ENCODE measurements at regions not wholly inside any gene's neighbourhood (a gene's known extent, or its start where the extent isn't known, plus 50 kb on each side); places are given as distances from the start of the nearest gene placed in this dataset.

DNA sequence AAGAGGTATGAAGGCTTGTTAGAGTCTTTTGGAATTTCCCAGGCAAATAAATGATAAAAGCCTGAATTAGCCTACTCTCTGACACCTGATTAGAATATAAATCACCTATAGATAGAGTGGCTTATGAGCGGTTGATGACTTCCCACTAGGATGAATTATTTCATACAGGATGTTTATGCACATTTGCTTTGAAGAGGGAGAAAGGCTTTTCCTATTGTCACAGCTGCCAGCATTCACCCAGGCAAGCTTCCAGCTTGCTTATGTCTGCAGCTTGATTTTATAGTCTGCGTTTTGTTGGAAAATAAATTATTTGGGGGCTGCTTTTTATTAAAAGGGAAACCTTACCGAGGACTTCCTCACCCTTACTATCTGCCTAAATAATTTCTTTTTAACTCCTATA is 51.3 kb upstream of the EIF2S2 start:
- no peak for DNase-seq

DNA sequence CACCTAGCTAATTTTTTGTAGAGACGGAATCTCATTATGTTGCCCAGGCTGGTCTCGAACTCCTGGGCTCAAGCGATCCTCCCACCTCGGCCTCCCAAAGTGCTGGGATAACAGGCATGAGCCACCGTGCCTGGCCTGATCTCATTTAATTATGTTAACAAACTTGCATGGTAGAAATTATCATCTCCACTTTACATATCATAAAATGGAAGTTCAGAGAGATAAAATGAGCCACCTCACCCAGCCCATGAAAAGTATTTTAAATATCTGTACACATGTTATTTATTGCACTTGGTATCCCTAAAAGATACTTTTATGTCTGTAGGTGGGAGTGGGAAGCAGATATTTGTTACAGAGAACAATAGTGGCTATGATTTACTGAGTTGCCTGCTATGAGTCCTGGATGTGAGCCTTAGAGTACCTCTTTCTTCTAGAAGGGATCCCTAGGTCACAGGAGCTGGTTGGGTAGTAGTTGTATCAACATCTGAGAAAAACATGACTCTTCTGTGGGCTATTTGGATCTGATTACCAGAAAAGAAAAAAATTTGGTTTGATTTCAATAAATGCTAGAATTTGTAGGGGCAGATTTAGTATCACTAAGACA is 52.4 kb upstream of the EIF2S2 start:
- DNase-seq: no peak

DNA sequence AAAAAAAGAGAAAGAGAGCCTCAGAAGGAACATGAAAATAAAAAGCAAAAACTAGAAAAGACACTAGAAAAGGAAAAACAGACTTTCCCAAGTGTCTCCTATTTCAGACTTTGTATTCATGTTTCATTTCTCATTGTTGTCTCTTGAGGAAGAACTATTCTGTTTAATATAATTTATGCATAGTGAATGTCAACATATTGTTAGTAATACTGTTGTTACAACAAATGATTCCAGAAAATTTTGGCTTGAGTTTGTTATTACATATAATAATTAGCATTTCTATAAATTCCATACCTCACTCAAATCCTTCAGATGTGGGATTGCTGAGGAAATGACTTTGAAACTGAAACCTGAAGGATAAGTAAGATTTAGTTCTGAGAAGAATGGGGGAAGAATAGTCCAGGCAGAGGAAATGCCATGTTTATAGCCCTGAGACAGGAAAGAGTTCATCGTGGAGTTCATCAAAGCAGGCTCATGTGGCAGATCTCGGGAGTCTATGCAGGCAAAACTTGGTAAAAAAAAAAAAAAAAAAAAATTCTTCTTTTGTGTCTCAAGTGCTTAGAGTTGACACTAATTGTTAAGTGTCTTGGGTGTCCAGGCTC is 53.1 kb upstream of the EIF2S2 start:
- no peak for DNase-seq

DNA sequence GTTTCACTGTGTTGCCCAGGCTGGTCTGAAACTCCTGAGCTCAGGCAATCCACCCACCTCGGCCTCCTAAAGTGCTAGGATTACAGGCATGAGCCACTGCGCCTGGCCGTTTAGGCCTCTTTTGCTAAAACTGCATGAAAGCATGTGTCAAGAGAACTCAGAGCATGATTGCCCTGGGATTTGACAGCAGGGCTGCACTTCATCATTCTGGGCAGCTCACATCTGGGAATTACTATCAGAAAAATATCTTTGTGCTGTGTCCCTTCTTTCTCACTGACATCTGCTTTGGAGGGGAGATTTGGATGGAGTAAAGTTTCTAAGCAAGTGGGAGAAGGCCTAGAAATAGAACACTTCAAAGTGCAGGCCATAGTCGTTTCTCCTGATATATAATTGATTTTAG is 59.6 kb upstream of the EIF2S2 start:
- no peak for DNase-seq

DNA sequence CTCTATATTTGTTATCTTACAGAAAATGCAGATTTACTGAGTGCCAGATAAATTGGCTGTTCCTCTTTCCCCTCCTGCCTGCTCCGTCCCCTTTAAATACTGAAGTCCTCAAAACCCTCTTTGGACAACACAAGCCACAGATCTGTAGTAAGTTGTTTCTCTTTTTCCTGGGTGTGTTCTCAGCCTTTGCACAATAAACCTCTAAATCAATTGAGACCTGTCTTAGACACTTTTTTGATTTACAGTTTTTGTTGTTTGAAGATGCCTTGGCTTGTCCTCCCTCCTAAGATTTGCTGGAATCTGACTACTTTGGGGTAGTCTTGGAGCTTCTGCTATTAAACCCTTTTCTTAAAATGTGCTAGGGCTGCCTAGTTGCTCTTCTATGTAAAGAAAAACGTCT is 60.9 kb upstream of the EIF2S2 start:
- DNase-seq: no peak

DNA sequence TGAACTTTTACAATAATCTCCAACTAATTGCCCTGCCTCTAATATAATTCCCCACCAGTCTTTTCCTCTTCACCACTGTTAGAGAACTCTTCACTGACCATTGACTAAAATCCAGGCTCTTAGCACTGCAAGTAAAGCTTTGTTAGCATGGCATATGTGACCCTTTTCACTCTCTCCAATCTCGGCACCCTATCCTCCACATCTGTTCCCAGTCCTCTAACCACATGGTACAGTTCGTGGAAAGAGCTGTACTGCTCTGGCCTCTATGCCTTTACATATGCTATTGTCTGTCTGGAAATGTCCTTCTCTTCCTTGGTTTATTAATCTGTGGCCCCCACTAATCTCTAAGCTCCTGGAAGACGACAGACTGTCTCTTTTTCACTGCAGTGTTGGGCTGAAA is 63.0 kb upstream of the EIF2S2 start:
- DNase-seq: no peak

DNA sequence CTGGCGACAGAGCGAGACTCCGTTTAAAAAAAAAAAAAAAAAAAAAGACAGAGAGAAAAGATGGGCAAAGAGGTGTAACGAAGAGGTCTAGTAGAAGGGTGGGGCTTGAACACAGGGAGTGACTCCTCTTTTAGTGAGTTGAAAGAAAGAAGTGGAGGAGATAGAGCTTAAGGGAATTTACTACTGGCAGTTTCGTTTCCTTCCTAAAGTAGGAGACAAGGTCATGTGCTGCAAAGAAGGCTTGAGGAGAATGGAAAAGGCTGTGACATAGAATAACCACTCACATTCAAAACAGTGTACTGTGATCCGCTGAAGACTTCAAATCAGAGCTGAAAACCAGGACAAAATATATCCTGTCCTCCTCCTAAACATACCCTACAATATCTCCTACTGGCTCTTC is 63.8 kb upstream of the EIF2S2 start:
- DNase-seq: no peak

DNA sequence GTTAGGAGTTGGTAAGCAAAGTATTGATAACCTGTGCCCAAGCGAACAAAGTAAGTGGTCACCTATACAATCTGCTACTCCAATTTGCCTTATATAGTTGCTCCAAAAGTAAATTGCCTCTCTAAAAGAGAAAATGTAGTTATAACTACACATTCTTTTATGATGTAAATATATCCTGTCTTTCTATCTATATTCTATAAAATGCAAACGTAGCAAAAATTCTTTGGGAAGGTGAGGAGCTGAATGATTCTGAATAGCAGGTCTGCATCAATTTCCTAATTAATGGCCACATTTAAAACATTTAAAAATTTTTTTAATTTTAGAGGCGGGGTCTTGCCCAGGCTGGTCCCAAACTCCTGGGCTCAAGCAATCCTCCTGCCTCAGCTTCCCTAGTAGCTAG is 64.2 kb upstream of the ASIP start:
- no peak for DNase-seq

DNA sequence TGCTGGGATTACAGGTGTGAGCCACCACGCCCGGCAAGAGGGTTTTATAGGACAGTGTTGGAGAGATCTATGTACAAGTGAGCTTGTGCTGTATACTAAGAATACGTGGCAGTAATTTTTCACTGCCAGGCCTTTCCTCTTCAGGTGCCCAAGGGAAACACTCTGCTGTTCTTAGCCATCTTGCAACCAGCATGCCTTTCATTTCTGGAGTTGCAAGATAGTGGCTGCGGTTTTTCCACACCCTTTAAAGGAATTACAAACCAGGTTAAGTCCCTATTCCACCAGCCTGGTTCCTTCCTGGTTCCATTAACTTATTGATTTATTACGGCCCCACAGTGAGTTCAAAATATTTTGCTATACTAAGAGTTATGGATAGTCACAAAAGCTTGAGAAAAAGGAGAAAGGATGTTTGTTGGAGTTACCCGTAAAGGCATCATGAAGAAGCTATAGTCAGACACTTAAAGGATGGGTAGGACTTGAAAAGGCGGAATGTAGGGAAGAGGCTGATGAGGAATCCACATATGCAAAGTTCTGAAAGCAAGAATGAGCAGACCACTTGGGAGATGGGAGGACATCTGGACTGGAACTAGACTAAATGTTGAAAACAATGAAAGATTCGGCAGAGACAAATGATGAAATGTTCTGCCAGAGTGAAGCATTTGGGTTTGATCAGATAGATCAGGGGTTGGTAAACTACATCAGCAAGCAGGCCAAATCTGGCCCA is 61.4 kb upstream of the ASIP start:
- no peak for DNase-seq

DNA sequence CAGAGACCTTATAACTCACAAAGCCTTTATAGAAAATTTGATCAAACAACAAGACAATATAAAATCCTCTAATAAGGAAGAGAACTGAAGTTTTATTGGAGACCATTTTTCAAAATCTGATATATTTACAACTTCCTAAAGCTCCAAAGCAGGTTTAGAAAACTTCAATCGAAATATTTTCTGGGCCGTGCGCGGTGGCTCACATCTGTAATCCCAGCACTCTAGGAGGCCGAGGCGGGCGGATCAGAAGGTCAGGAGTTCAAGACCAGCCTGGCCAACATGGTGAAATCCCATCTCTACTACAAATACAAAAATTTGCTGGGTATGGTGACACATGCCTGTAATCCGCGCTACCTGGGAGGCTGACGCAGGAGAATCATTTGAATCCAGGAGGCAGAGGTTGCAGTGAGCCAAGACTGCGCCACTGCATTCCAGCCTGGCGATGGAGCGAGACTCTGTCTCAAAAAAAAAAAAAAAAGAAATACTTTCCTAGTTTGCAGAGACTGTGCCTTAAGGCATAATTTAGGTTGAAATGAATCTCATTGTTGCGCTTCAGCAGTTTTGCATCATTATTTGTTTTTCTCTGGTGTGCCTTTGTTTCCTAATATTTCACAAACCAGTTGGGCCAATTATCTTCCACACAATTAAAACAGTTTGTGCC is 60.6 kb upstream of the ASIP start:
- no peak for DNase-seq

DNA sequence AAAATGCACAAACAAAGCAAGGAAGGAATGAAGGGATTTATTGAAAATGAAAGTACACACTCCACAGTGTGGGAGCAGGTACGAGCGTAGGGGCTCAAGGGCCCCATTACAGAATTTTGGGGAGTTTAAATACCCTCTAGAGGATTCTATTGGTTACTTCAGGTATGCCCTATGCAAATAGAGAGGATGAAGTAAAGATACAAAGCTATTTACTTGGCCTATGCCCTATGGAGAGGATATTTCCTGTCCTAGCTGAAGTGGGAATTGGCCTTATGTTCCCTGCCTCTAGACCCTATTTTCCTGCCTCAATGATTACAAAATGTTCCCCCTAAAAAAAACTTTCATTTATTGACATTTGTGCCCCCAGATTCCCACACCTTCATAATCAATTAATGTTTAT is 59.7 kb upstream of the ASIP start:
- DNase-seq: no peak

DNA sequence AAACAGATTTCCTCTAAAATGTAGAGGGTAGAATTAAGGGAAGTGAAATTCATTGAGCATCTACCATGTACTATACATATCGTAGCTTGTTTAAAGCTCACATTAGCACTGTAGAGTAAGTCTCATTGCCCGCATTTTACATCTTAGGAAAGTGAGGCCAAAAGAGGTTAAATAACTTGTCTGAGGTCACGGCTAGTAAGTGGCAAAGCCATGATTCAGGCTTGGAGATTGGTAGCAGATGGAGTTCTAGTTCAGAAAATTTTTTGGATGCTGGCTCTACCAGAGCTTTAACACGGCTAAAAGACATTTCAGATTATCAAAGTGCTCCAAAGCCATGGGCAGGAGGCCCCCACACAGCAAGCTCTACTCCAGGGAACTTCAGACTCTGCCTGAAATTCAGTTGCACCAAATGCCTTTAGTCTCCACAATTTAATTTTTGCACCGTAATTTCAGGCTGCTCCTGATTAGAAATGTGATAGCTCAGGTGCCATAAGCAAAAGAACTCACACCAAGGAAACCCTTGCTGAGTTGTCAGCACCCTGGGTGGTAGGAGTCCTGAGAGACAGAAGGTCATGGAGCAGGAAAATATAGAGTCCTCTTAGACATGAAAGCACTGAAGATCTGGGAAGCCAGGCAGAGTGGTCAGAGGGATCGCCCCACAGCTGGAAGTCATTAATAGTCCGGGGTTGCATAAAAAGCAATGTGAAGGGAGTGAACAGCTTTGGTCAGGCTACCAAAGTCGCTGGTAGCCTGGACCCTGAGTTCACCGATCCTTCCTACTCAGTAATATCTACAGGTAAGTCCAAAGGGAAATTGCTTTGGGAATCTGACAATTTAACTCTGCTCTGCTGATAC is 55.2 kb upstream of the ASIP start:
- DNase-seq: no peak

DNA sequence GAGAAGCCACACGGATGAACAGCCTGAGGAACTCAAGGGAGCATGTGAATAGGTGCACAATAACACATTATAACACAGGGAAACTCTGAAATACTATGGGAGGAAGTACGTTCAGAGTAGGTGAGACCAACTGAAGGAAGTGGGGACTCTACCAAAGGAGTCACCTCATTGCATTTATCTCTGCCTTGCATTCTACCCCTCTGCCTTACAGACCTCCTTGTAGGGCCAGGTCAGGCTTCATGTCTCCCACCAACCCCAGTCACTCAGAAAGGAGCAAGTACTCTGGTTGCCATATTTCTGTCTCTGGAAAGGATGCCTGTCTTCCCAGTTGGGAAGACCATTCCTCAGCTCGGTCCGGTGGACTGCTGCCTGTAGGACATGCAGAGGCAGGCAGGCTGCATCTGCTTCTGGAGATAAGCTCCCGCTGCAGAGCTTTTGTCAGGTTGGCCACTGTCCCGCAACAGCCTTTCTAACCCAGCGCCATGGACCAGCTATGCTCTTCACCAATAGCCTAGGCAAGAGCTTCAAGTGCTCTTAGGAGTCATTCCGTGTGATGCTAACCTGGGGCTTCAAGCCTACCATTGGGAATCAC is 51.6 kb upstream of the ASIP start:
- no peak for DNase-seq

DNA sequence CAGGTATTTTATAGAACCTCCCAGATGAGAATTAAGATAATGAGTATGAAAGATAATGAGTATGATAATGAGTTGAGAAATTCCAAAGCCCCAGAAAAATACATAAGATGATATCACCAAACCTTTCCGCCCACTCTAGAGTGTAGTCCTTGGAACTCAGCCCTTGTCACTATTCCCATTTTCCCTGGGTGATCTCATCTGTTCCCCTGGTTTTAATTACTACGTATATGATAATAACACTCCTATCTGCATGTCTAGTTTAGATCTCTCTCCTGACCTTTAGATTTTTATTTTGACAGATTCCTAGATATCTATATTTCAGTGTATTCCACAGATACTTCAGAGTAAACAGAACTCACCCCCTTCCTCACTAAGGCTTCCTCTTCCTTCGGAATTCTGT is 51.0 kb upstream of the ASIP start:
- no peak for DNase-seq

DNA sequence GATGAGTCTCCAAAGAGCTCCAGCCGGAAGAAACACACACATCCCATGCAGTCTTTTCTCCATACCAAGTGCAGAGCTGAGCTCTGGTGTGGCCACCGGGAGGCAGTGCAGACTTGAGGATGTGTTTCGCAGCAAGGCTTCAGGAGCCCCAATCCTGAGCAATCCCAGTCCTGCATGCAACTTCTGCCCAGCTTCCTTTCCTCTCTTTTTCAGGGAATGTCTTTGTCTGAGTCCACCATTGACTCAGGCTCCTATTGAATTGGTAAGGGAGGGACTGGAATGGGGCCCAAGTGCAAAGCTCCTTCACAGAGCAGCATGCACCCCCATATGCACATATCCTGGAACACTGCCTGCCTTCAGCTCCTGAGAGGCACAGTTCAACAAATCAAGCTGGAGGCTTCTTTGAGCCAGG is 50.5 kb upstream of the ASIP start:
- peak; percentile 40 to 48 for DNase-seq

Data from stimulated activated CD4-positive, alpha-beta T cell treated with anti-CD3 and anti-CD28 coated beads, Interleukin-2, amount 100 ng/mL, for 24 hours (primary cell).